Myocyte (in vitro differentiated cells): ENCODE measurements at regions not wholly inside any gene's neighbourhood (a gene's known extent, or its start where the extent isn't known, plus 50 kb on each side); places are given as distances from the start of the nearest gene placed in this dataset.
A peak's percentile ranks its signal among the peaks of the same experiment; 100 is the strongest.

ENCODE experiments used
- DNase-seq: peaks from one replicate; pipeline ENCODE4 v3.0.0-alpha.2; 2012; ENCODE audit warnings: low read depth

DNA sequence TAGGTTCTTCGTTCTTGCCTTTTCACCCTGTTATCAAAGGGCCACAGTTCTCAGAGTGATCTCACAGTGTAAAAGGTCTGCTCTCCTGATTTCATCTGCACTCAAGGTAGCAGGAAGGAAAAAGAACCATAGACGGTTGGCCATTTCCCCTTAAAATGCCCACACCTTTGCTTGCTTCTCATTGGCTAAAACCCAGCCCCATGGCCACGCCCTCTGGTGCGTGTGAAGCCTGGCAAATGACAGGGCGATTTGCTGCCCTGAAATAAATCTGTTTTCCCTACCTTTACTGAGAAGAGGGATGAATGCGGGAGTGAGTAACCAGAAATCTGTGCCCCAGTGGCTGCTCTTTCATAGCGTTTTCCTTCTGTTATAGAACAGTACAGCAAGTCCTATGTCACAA is 269.3 kb downstream of the POU4F1 start:
- DNase-seq = no peak

DNA sequence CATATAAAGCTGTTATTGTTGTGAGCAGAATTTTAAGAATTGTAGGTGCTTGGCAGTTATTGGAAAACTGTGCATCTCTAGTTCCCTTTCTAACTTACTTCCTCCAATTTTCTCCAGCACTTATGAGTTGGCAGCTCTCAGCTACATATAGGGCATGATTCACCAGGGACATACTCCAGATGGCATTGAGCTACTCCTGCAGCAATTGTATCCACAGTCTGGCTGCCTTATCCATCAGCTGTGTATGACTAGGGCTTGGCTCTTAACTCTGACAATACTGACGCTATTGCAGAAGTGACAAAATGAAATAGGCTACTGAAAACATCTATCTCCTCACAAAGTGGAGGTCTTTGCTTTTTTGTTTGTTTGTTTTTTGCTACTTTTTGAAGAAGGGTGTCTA is 276.7 kb downstream of the POU4F1 start:
- DNase-seq = no peak

DNA sequence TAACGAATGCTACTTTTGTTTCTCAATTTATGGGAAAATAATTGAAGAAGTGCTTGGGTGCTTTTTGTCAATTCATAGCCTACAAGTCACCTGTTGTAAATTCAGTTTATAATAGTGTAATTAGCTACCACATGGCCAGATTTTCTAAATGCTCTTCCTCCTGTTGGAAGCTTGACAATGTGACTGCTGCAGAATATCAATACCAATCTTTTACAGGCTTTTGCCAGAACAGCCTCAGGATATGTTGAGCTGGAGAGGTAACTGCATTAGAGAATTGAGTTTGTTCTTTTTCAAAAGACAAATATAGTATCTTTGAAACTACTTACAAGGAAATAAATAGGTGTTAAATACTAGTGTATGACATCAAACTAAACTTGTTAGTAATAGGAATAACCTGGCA is 277.8 kb downstream of the POU4F1 start:
- no peak for DNase-seq

DNA sequence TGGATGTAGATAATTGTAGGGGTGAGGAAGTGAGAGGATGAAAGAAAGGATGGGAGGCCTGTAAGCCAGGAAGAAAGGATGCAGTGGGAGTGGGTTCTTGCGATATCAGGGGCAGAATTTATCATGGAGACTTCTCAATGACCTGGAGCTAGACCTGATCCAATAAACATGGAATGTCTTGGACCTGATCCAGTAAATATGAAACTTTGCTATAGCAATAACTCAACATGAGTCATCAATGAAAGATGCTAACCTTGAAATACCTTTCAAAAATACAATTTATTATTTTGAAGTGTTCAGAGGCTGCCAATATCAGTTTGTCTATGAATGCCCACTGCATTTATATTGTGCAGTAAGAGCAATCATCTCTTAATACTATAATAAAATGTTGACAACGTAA is 279.5 kb downstream of the POU4F1 start:
- DNase-seq = no peak

DNA sequence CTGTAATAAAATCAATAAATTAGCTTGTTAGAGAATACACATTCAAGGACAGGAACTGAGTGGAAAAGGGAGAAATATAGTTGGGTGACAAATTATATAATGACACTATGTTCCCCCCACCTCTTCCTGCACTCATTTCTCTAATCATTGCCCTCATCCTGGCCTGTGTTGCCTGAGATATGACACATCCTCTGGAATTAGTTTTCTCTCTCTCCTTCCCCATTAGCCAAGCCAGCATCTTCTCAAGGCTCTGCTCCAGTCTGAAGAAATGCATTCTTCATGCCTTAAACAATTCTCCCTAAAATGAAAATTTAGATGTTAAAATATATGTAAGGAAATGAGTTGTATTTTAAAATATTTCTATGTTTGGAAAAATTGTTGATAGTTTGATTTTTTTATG is 280.3 kb downstream of the POU4F1 start:
- no peak for DNase-seq

DNA sequence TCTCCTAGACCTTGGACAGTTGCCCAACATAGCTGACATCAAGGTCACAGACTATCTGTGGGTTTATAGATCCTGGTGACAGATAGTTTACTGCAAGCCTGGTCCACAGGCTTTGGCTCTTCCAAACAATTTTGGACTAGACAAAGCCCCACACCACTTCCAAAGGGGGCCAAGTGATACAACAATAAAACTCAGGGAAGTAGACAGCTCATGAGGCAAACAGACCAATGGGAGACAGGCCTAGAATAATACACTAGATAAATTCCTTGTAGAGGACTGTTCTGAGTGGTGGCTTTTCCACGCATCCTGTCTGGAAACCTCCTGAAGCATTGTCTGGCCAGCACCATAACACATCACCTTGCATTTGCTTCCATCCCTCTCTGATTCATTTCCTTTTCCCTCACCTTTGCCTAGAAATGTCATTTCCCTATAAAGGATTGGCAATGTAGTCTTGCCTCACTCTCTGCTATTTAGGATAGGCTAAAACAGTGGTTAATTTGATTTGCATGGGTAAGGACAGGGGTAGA is 284.2 kb downstream of the POU4F1 start:
- DNase-seq = no peak

DNA sequence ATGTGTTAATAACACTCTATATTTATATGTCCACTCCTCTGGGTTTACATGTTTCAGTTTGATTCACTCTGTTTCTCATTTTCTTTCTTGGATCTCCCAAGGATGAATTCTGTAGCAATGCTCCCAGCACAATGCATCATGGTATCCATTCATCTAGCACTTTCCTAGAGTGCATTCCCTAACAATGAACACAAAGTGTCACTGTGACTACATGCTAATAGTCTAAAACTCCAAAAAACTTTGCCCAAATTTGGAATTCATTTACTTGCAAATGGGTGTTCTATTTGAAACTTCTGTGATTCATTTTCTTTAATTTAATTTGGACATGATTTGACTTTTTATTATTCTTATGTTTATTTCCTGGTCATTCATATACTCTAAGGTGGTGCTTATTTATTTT is 286.3 kb downstream of the POU4F1 start:
- DNase-seq = peak; percentile 2

DNA sequence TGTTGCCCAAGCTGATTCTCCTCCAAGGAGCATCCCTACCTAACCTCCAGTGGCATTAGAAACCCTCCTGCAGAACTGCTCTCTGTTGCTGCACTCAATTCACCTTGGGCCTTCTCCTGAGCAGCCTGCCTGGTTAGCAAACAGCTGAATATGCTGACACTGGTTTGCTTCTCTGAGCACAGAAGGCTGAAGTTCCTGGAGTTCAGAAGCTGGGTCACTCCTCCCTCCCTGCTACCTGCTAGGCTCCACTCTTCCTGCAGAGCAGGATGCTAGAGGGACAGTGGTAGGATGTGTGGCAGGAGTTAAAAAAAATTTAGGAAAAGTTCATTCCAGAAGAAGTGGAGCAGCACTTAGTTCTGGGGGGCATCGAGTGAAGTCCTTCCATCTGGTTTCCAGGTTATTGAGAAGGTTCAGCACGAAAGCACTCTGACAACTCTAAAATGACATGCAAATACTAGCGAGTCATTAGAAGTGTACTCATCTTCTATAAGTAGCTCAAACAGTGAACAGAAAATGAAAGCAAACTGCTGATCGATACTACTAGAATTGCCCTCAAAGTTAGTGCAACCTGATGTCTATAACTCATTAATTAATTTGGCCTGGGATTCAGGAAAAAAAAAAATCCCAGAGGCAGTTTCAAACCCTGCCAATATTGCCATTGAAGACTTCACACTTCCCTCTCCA is 293.7 kb downstream of the POU4F1 start:
- DNase-seq = no peak

DNA sequence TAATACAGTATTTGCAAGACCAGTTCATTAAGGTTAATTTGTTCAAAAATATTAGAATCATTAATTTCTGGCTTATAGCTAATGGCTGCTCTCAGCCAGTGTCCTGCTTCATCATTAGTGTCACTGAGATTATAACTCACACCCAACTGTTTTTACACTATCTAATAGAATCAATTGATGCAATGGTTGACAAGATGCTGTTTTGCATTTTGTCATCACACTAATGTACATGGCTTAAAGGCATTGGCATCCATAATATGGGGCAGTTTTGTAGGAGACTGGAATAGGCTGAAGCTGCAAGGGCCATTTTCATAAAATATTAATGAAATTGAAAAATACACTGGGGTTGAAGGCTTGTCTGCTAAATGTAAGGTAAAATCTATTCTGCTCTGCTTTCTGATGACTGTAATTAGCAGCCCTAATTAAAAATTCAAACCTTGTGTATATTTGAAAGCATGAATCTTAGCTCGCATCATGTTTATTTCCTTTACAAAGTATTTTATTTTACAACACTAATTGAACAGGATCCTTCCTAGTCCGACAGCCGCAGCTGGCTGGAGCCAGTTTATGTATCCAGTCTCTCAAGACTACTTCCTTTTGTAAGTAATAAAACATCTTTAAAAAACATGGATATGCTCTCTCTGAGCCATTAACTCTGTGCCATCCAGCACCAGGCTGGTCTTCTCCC is 296.7 kb downstream of the POU4F1 start:
- no peak for DNase-seq

DNA sequence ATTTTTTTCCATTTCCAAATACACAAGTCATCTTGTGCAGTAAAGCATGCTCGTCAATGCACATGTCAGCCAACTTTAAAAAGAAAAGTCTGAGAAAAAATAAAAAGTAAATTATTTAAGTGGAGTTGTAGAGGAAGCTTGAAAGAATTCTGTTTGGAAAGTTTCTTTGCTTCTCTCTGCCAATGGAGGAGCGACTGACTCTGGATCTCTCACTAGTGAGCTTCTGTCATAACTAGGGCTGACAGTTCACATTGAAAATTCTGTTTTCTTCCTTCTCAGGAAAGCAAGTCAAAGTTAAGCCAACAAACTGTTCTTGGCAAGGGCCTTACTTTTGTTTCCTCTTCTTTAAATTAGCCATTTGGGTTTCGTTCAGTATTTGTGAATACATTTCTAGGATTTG is 298.2 kb downstream of the POU4F1 start:
- DNase-seq = no peak

DNA sequence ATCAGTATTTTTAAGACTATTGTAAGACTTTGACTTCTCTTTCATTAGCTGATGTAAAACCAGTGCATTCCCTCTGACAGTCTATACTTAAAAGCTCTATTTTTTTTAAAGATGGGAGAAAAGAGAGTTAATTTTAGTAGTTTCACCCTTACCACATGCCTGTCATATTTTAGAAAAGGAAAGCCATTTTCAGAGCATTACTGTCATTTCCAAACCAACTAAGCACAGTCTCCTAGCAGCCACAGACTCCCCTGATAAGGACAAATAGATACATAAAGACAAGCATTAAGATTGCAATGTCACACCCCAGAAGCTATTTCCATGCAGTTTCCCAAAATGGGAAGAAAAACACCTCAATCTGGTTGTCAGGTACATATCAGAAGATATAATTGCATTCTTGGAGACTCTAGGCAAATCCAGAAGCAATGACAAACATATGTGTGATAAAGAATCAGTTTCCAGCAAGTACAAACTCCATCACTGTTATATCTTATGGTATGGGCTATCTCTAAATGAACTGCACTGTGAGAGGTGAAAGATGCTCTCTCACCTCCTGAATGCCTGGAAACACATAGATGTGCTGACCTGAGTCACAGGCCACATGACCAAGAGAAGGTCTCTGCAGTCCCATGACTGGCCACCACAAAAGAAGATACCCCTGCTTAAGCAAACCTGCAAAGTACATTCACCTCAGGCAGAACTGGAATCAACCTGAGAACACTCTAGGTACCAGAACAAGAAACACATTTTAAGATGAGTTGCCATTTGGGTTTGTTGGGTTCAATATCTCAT is 303.3 kb downstream of the POU4F1 start:
- DNase-seq = no peak

DNA sequence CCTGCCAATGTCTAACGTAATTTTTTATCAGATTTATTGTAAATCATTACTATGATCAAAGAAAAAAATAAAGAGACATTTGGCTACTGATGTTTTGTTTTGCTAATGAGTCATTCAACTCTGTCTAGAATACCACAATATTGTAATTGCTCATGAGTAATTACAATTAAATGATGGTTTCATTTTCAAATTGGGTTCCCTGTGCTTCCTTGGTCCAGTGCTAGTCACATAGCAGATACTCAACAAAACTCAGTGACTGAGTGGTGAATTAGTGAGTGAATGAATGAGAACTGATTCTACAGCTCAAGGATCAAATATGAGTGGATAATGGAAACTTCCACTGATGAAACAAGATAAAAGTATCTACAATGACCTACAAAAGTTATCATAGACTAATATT is 304.7 kb downstream of the POU4F1 start:
- no peak for DNase-seq

DNA sequence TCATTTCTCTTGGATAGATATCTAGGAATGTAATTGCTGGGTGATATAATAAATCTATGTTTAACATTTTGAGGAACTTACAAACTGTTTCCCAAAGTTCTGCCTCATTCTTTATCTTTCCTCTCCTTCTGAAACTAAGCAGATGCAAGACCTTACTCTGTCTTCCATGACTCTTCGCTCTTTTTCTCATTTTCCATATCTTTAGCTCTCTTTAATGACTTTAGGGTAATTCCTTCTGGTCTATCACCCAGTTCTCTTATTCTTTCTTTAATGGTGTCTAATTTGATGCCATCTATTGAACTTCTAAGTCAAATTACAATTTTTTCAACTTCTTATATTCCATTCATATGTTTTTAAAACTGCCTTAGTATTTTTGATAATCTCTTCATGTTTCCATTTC is 316.6 kb downstream of the POU4F1 start:
- DNase-seq = no peak

DNA sequence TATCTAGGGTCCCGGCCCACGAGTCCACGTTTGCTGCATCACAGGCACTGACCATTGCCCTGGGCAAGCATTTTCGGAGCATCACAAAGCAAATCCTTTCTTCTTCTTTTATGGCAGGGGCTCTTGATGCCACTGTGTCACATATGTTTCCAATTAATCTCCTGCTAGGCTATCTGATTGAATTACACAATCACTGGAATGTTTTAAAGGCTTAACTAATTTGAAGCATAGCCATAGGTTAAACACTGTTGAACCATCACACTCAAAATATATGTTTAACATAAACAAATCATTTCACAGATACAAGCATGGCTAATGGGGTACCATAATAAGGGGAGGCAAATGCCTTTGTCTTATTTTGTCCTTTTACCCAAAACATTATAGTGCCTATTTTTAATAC is 338.3 kb downstream of the POU4F1 start:
- no peak for DNase-seq

DNA sequence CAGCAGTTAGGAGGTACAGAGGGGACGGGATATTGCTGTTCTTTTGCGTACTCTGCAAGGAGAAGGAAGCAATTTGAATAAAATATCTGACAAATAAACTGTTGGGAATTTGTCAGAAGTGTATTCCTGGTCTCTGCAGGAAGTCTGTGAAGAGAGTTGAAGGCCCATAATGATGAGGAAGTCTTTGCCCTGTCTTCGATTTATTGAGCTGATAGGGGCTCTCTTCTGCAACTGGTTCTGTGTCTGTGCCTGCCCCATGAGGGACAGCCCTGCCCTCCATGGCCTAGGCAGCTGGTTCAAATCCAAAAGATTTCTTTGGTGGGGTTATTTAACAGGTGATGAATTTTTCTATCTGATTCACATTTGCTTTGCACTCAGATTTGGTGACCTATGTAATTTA is 339.7 kb upstream of the EDNRB start:
- no peak for DNase-seq

DNA sequence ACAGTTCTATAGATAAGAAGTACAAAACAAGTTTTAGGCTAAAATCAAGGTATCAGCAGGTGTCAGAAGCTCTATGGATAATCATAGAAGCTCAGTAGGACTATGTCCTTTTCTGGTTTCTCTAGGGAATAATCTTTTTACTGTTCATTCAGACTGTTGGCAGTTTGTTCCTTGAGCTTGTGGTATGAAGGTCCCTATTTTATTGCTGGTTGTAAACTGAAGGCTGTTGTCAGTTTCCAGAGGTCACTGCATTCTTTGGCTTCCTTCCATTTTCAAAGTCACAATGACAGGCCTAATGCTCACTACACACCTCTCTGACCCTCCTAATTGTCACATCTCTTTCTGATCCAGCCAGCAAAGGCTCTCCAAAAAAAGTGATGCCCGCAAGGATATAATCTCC is 337.9 kb upstream of the EDNRB start:
- no peak for DNase-seq

DNA sequence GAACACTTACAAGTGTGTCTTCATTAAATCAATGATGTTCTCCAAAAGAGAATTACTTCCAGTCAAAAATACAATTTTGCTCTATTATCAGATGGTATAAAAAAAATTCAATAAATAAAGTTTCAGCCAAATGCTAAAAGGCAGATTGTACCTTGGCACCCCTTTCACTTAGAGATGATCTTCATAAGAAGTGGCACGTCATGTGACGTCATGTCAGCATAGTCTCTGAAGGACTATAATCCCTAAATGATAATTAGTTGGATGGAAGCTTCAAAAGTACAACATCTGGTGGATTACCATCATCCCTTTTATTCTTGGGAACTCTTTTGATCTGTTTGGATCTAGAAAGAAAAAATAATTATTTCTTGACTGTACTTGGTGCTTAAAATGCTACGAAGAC is 335.5 kb upstream of the EDNRB start:
- no peak for DNase-seq

DNA sequence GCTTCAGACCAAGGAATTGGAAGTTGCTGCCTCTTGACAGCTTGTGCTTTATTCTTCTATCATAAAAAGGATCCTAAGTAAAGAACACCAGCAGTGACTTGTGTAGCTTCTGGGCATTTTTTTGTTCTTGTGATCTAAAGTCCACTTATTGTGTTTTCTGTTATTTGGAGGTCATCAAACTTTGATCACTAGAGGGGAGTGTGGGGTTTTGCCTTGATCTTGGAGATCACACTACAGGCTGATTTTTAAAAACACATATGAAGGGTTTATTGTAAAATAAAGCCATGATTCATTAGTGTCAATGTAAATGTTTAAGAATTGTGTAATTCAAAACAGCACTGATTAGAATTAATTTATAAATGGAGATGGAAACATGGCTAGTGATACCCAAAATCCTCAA is 328.7 kb upstream of the EDNRB start:
- no peak for DNase-seq

DNA sequence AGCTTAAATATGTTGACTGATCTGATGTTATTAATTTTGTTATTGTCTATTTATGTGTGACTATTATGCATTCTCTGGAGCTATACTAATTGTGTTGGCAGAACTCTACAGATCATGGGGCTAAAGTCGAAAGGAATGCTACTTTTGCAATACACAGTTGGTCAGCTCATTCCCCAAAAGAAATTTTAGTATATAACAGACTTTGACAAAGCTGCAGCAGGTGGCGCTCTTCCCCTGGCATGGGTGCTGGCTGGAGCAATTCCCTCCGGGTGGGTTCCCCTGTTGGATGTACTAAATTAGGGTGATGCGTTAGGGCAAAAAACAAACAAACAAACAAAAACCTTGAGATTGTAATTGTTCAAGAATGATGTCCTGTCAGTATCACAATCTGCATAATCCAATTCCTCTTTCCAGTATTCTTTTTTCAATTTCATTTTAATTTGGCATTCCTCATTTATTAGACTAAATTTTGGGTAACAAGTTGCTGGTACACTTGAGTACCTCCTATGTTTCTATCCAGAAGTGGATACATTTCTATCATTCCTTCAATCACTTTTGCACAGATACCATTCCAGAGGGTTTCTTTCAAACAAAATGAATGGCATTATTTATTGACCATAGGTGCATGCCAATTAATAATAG is 322.8 kb upstream of the EDNRB start:
- DNase-seq = peak; percentile 46

DNA sequence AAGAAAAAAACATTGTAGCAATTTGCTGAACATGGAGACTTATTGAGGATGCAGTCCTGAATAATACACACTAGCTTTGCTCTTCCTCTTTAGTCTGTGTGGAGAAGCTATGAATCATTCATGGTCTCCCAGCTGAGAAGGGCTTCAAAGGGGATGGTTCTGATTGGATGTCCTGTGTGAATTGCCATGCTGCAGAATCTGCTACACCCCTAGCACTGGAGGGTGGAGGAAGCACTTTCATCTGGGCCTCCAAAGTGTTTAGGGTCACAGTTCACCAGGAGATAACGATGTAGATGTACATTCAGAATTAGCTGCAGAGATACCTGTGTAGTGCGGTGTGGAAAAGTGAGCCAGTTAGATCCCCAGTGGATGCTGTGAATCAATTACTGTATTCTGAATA is 321.1 kb upstream of the EDNRB start:
- DNase-seq = no peak

DNA sequence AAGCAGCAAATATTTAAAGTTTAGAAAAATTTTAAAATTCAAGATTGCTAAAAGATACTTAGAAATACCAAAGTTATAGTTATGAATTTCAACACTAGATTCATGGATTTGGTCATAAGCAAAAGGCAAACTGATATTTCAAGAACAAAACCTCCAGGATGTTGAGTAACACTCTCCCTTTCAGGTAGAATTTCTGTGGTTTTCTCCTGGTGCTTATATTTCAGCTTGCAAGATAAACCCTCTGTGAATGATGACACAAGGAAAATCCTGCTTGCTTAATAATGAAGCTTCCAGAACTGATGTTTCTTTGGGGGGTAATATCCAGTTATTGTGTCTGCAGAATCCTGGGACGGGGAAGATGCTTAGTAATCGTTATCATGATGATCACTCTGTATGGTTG is 320.3 kb upstream of the EDNRB start:
- no peak for DNase-seq

DNA sequence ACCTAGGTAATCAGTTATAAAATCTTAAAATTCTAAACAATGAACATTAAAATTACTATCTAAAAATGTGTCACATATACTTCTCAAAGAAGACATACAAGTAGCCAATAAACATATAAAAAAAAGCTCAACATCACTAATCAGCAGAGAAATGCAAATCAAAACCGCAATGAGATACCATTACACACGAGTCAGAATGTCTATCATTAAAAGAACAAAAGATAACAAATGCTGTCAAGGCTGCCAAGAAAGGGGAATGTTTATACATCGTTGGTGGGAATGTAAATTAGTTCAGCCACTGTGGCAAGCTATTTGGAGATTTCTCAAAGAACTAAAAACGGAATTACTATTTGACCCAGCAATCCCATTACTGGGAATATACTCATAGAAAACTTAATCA is 310.3 kb upstream of the EDNRB start:
- no peak for DNase-seq
